Immature natural killer cell (primary cell): ENCODE measurements at regions not wholly inside any gene's neighbourhood (a gene's known extent, or its start where the extent isn't known, plus 50 kb on each side); places are given as distances from the start of the nearest gene placed in this dataset.

Experiments used
- DNase-seq, 3 donors: peaks; one replicate each; pipeline ENCODE4 v3.0.0; 2022; ENCODE audit warnings: mixed read lengths in 1 of 3
- H3K27ac Mint-ChIP-seq, 6 donors: one replicate each; pipeline ENCODE4 v1.8.0; 2020; ENCODE audit warnings: mixed read lengths in 6 of 6, mild to moderate bottlenecking in 5 of 6, inconsistent platforms in 4 of 6, moderate library complexity in 3 of 6
- H3K27me3 Mint-ChIP-seq, 3 donors: one replicate each; pipeline ENCODE4 v1.8.0; 2020 to 2021; ENCODE audit warnings: low read depth in 3 of 3, mild to moderate bottlenecking in 3 of 3, mixed read lengths in 3 of 3, moderate library complexity in 3 of 3, inconsistent platforms in 1 of 3
- H3K36me3 Mint-ChIP-seq, 3 donors: one replicate each; pipeline ENCODE4 v1.8.0; 2020; ENCODE audit warnings: mixed read lengths in 3 of 3, inconsistent platforms in 2 of 3, mild to moderate bottlenecking in 2 of 3
- H3K4me1 Mint-ChIP-seq, 2 donors: one replicate each; pipeline ENCODE4 v1.8.0; 2020; ENCODE audit warnings: inconsistent platforms in 2 of 2, mild to moderate bottlenecking in 2 of 2, mixed read lengths in 2 of 2, moderate library complexity in 1 of 2
- H3K4me3 Mint-ChIP-seq, 5 donors: one replicate each; pipeline ENCODE4 v1.8.0; 2020; ENCODE audit warnings: mild to moderate bottlenecking in 5 of 5, mixed read lengths in 5 of 5, inconsistent platforms in 3 of 5, moderate library complexity in 3 of 5
- H3K9me3 Mint-ChIP-seq, 6 donors: one replicate each; pipeline ENCODE4 v1.8.0; 2020; ENCODE audit warnings: mild to moderate bottlenecking in 6 of 6, mixed read lengths in 6 of 6, inconsistent platforms in 4 of 6, moderate library complexity in 3 of 6

DNA sequence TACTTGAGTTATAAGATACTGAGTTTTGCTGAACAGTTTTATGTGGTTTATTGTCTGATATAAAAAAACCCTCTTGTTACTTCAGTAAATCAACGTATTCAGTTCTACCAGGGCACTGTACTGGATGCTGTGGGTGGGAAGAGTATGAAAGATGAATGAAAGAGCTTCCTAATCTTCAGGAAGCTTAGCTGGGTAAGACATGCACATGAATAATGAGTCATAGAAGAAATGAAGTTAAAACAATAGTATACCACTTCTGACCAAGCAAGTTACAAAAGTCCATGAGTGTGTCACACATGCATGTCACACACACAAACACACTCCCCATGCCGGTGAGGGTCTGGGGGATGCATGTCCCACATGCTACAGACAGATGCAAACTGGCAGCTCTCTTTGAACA, 105.9 kb downstream of the SIPA1L2 start:
- no peaks in the 10 kb centered on the region for H3K9me3 Mint-ChIP-seq
- H3K27me3 Mint-ChIP-seq: peaks cover 8 to 14% (median 14%) of the 10 kb centered on the region in 3 donors
- H3K27ac Mint-ChIP-seq: no peak overlapping the region
- peaks cover 26 to 49% of the 10 kb centered on the region in 2 donors for H3K4me1 Mint-ChIP-seq
- no peak for DNase-seq
- H3K4me3 Mint-ChIP-seq: no peak overlapping the region
- H3K36me3 Mint-ChIP-seq: peaks cover 0 to 5% (median 0%) of the 10 kb centered on the region in 3 donors

DNA sequence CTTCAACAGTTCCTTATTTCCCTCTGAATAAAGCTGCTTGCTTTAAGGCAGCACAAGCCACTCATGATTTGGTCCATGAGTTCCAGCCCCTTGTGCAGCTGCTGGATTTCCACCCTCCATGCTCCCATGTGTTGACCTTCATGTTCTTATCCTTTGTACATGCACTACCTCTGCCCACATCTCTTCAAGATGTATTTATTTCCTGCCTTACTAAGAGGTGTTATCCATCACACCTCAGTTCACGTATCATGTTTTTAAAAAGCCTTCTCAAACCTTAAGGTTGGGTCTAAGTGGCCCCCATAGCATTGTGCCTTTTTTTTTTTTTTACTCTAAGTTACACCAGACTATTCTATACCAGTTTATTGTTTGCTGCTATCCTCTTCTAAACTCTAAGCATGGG, 107.7 kb downstream of the SIPA1L2 start:
- H3K4me3 Mint-ChIP-seq: peak overlapping the region in 1 of 5 donors; percentile 3
- peaks cover 12 to 17% (median 13%) of the 10 kb centered on the region in 3 donors for H3K27me3 Mint-ChIP-seq
- peaks cover 0 to under 1% (median 0%) of the 10 kb centered on the region in 6 donors for H3K9me3 Mint-ChIP-seq
- H3K27ac Mint-ChIP-seq: peak overlapping the region in 1 of 6 donors; percentile 16
- peaks cover 0 to 5% (median 0%) of the 10 kb centered on the region in 3 donors for H3K36me3 Mint-ChIP-seq
- DNase-seq: no peak
- peaks cover 14 to 31% of the 10 kb centered on the region in 2 donors for H3K4me1 Mint-ChIP-seq

DNA sequence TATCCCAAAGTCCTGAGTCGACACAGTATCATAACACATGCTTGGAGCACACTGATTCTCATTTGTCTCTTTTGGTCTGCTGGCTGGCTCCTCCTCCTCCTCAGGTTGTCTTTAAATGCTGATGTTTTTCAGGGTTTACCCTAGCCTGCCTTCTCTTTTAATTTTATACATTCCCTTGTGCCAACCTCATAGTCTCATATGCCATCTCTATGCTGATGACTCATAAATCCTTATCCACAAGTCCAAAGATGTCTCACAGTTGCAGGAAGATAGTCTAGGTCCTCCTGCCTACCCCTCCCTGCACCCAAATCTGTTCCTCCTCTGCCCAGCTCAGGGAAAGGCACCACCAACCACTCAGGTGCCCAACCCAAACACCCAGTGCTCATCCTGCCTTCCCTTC, 108.3 kb downstream of the SIPA1L2 start:
- Mint-ChIP-seq H3K9me3 (peaks cover 0 to 2% (median 0%) of the 10 kb centered on the region in 6 donors), H3K27me3 (peaks cover 9 to 15% (median 13%) of the 10 kb centered on the region in 3 donors), H3K27ac (no peak overlapping the region), H3K4me3 (peak overlapping the region in 1 of 5 donors; percentile 3), H3K36me3 (peaks cover 0 to 5% (median 0%) of the 10 kb centered on the region in 3 donors), H3K4me1 (peaks cover 14 to 26% of the 10 kb centered on the region in 2 donors)
- no peak for DNase-seq

DNA sequence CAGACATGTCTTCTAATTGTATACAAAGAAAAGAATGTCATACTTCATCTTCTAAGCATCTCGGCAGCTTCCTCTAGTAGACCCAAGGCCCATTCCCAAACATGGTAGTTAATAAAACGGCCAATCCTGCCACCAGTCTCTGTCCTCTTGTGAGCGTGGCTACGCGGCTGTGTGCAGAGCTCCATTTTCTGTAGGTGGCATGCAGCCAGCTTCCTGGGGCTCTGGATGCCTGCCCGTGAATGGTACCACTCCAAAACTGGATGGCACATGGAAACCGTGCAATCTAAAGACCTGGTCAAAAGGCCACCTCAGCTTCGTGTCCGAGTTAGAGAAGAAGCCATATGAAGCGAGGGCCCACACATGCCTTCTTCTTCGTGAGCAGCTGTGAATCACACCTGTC, 110.7 kb downstream of the SIPA1L2 start:
- DNase-seq: no peak
- no peak overlapping the region for H3K27ac Mint-ChIP-seq
- H3K9me3 Mint-ChIP-seq: peaks cover 0 to 2% (median 0%) of the 10 kb centered on the region in 6 donors
- peaks cover 0 to 5% (median 0%) of the 10 kb centered on the region in 3 donors for H3K36me3 Mint-ChIP-seq
- H3K27me3 Mint-ChIP-seq: peaks cover 8 to 20% (median 13%) of the 10 kb centered on the region in 3 donors
- peaks cover 14 to 26% of the 10 kb centered on the region in 2 donors for H3K4me1 Mint-ChIP-seq
- H3K4me3 Mint-ChIP-seq: no peak overlapping the region

DNA sequence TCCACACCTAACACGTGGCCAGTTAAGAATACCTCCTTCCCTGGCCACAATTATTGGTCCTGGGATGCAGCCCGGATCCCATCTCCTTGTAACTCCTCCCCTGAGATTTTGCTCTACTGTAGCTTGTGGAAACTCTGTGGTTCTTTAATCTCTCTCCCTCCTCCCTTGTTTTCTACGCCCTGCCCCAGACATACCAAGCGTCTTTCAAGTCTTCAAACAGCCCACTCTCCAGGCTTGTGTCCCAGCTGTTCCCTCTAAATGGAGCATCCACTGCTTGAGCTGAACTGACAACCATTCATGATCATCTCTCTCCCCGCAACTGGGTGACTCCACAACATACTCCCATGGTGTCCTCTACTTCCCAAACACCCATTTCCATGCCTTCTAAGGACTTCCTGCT, 111.6 kb downstream of the SIPA1L2 start:
- H3K27ac Mint-ChIP-seq: no peak overlapping the region
- H3K4me3 Mint-ChIP-seq: no peak overlapping the region
- peaks cover 0 to 5% (median 0%) of the 10 kb centered on the region in 3 donors for H3K36me3 Mint-ChIP-seq
- no peak for DNase-seq
- peaks cover 14 to 18% of the 10 kb centered on the region in 2 donors for H3K4me1 Mint-ChIP-seq
- peaks cover 0 to 2% (median 0%) of the 10 kb centered on the region in 6 donors for H3K9me3 Mint-ChIP-seq
- peaks cover 7 to 15% (median 8%) of the 10 kb centered on the region in 3 donors for H3K27me3 Mint-ChIP-seq

DNA sequence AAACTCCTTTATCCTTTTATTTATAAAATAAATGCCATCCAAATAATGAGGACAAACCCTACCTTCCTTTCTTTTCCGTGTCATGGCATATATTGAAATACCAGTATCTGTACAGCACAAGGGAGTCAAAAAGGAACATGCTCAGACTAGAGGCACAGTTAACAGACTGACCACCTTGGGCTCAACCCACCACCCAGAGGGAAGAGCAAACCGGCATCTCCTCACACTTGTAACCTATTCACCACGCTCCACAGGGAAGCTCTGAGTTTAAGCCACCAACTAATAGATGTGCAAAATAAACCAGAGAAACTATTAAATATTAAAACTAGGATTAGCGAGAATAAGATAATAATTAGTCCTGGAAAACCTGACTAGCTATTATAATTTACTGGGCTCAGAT, 112.7 kb downstream of the SIPA1L2 start:
- Mint-ChIP-seq H3K36me3 (peaks cover 0 to 4% (median under 1%) of the 10 kb centered on the region in 3 donors), H3K27me3 (peaks cover 7 to 16% (median 8%) of the 10 kb centered on the region in 3 donors), H3K4me3 (no peak overlapping the region), H3K27ac (no peak overlapping the region), H3K4me1 (peaks cover 5 to 6% of the 10 kb centered on the region in 2 donors), H3K9me3 (peaks cover 0 to 2% (median 0%) of the 10 kb centered on the region in 6 donors)
- DNase-seq: no peak

DNA sequence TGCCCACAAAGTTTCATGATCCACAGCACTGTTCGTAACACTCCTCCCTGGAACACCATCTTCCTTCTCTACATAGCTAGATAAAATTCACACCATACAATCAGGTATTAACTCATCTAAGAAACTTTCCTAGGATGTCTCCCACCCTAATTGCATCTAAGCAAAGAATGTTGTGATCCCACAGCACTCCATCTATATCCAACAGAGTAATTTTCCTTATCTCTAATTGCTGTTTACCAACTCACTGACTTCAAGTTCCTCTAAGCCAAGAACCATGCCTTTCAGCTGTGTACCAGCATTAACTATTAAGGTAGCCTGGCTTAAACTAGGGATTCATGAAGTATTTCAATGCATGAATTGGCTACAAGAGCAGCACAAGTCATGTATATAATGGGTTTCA, 114.2 kb downstream of the SIPA1L2 start:
- Mint-ChIP-seq H3K9me3 (peaks cover 0 to 2% (median 0%) of the 10 kb centered on the region in 6 donors), H3K4me1 (no peaks in the 10 kb centered on the region), H3K27ac (no peak overlapping the region), H3K36me3 (peaks cover 0 to 4% (median 0%) of the 10 kb centered on the region in 3 donors), H3K27me3 (peaks cover 7 to 20% (median 11%) of the 10 kb centered on the region in 3 donors), H3K4me3 (no peak overlapping the region)
- no peak for DNase-seq

DNA sequence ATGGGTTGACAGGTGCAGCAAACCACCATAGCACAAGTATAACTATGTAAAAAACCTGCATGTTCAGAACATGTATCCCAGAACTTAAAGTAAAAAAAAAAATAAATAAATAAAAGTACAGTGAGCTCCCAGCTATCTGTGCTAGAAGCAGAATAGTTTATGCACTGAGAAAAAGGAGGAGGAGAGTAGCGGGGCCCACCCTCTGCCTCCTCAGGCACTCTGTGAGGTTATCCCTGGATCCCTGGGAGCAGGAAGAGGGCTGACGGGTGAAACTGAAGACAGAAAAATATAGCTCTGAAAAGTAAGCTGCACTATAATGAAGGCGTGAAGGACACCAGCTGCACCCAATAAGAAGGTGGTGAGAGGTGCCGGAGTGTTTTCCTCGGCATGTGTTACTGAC, 117.2 kb downstream of the SIPA1L2 start:
- Mint-ChIP-seq H3K4me3 (no peak overlapping the region), H3K27me3 (peaks cover 2 to 18% (median 8%) of the 10 kb centered on the region in 3 donors), H3K36me3 (peaks cover 0 to 4% (median 0%) of the 10 kb centered on the region in 3 donors), H3K27ac (no peak overlapping the region), H3K4me1 (no peaks in the 10 kb centered on the region), H3K9me3 (peaks cover 0 to 2% (median 0%) of the 10 kb centered on the region in 6 donors)
- DNase-seq: no peak

DNA sequence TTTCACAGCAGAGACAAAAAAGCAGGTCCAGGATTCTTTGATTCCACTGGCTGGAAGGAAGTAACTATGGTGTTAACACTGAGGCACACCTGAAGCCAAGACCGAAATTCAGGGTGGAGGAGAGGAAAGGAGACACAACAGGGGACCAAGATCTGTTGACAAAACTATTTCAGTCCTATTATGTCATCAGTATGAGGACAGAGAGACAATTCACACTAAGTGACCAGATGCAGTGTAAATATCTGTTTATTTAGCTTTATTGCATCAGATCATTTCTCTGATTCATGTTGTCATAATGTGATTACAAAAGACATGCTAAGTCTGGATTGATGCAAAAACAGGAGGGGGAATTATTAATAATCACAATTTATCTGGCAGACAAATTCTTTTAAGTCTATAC, 118.8 kb downstream of the SIPA1L2 start:
- Mint-ChIP-seq H3K27ac (no peak overlapping the region), H3K4me3 (no peak overlapping the region), H3K36me3 (peaks cover 0 to 4% (median 0%) of the 10 kb centered on the region in 3 donors), H3K4me1 (no peaks in the 10 kb centered on the region), H3K27me3 (peaks cover 0 to 18% (median 8%) of the 10 kb centered on the region in 3 donors), H3K9me3 (no peaks in the 10 kb centered on the region)
- no peak for DNase-seq

DNA sequence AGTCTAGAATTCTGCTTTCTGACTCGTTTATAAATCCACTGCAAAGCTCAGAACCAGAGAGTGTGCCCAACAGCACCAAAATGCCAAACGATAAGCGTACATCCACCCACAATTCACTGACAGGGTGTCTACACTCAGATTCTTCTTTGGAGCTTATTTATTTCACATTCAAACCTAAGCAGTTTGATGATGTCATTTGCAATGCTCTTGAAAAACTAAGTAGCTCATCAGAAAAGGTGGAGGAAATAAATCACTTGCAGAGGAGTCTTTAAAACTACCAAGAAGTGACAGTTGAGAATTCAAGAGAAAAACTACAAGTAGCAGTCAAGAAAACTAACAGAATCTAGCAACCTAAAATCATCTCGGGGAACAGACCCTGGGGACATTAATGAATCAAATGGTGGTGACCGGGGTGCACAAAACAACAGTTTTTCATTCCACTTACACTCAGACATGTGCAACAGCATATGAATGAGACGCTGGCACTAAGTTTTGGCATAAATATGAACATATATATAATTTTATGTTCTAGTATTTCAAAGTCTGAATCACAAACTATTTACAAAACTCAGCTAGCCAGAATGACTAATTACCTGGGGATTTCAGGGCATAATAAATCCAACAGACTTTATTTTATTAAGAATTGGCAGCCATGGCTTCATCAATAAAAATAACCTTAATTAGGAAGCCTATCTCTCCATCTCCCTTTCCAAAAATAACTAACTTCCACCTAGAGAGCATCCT, 119.4 kb downstream of the SIPA1L2 start:
- DNase-seq: no peak
- H3K4me3 Mint-ChIP-seq: no peak overlapping the region
- no peak overlapping the region for H3K27ac Mint-ChIP-seq
- no peaks in the 10 kb centered on the region for H3K4me1 Mint-ChIP-seq
- peaks cover 0 to 18% (median 13%) of the 10 kb centered on the region in 3 donors for H3K27me3 Mint-ChIP-seq
- H3K9me3 Mint-ChIP-seq: no peaks in the 10 kb centered on the region
- H3K36me3 Mint-ChIP-seq: peaks cover 0 to 4% (median 0%) of the 10 kb centered on the region in 3 donors

DNA sequence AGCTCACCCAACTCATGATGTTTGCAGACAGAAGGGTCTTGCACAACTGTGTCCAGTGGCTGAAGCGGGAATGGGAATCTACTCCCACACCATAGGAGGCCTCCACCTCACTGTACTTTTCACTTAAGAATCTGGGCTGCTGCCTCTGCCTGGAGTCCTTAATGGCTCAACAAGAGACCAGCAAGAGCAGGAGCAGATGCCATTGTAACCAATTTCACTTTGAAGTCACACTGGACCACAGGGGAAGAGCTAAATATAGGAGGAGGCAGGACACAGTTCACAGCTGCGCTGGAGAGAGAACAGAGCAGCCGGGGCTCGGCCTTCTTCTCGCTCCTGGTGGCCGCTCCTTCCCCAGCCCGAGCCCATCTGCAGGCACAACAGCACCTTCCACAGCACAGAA, 120.4 kb downstream of the SIPA1L2 start:
- no peak for DNase-seq
- Mint-ChIP-seq H3K9me3 (no peaks in the 10 kb centered on the region), H3K4me1 (no peaks in the 10 kb centered on the region), H3K27ac (no peak overlapping the region), H3K36me3 (peaks cover 0 to 4% (median 0%) of the 10 kb centered on the region in 3 donors), H3K4me3 (no peak overlapping the region), H3K27me3 (peaks cover 0 to 13% (median 12%) of the 10 kb centered on the region in 3 donors)

DNA sequence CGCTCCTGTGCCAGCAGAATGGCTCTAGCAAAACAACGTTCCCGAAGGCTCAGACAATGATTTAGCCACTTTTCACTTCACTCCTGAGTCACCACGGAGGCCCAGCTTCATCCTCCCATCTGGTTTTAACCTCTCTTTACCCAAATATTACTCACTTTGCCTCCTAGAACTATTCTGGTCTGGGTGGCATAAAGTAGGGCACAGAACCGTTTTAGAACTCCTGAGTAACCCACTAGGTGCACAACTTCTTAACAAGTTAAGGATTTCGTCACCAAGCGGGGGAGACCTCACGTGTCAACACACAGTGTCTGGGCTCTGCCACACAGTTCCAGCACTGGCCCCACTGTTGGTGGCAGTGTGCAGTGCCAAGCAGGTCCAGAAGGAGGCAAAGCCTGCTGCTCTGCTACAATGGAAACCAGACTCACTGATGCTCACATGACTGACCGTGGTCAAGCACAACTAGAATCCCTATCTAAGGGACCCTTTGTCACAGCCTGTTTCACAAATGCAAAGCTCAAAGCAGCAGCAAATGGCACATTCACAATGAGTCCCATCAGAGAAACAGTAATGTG, 121.7 kb downstream of the SIPA1L2 start:
- no peak overlapping the region for H3K4me3 Mint-ChIP-seq
- peaks cover 0 to 8% (median 0%) of the 10 kb centered on the region in 3 donors for H3K36me3 Mint-ChIP-seq
- H3K27ac Mint-ChIP-seq: no peak overlapping the region

DNA sequence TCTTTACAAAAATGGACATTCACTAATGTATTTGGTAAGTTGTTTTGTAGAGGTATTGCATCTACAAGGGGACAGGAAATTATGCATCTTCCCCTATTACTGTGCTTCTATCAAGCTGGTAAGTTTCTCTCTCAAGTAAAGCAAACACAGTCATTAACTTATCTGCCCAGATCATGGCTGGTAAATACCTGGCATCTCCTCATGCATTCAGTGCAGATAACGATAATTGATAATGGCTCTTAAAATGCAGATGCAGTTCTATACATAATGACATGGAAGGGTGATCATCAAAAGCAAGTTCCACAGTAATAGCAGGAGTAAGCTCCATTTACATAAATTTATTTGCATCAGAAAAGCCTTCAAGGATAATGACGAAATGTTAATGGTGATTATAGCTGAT, 122.4 kb downstream of the SIPA1L2 start:
- H3K27me3 Mint-ChIP-seq: peaks cover 0 to 13% (median 9%) of the 10 kb centered on the region in 3 donors
- H3K4me1 Mint-ChIP-seq: no peaks in the 10 kb centered on the region
- peaks cover 0 to 8% (median 0%) of the 10 kb centered on the region in 3 donors for H3K36me3 Mint-ChIP-seq
- DNase-seq: no peak
- no peak overlapping the region for H3K27ac Mint-ChIP-seq
- no peak overlapping the region for H3K4me3 Mint-ChIP-seq
- H3K9me3 Mint-ChIP-seq: no peaks in the 10 kb centered on the region

More for the DNA sequence above, 121.7 kb downstream of the SIPA1L2 start:
- no peaks in the 10 kb centered on the region for H3K9me3 Mint-ChIP-seq
- DNase-seq: no peak
- peaks cover 0 to 13% (median 11%) of the 10 kb centered on the region in 3 donors for H3K27me3 Mint-ChIP-seq
- H3K4me1 Mint-ChIP-seq: no peaks in the 10 kb centered on the region

DNA sequence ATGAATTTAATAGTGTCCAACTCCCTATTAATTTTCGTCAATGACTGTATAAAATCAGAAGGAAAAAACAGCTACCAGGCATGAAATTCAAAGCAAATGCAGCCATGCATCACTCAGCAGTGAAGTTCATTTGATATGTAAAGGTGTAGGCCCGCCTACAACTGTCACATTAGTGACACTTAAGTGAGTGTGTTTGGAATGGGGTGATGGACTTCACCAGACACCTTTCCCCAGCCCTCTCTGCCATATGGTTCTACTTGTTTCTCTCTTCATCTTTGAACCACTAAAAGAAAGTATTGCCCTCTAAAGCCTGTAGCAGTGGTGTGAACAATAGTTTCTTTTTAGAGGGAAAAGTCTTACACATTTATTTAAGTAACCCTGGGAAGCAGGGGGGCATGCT, 124.0 kb downstream of the SIPA1L2 start:
- no peak overlapping the region for H3K27ac Mint-ChIP-seq
- DNase-seq: no peak
- H3K36me3 Mint-ChIP-seq: peaks cover 0 to 4% (median 0%) of the 10 kb centered on the region in 3 donors
- H3K9me3 Mint-ChIP-seq: no peaks in the 10 kb centered on the region
- no peaks in the 10 kb centered on the region for H3K4me1 Mint-ChIP-seq
- no peak overlapping the region for H3K4me3 Mint-ChIP-seq
- H3K27me3 Mint-ChIP-seq: peaks cover 2 to 10% (median 3%) of the 10 kb centered on the region in 3 donors
